PC-9 (cell line): ENCODE measurements at regions not wholly inside any gene's neighbourhood (a gene's known extent, or its start where the extent isn't known, plus 50 kb on each side); places are given as distances from the start of the nearest gene placed in this dataset.

Experiments
- BruUV-seq: library from RNA; stranded (reverse); fragments of 400-500 nt; replicated peaks from 2 replicates; lab custom pipeline; 2021; lab: Mats Ljungman, UMichigan
- CTCF ChIA-PET: fragments of 300-600 bp; sonication (Branson Sonifier 250); formaldehyde crosslinking; loops from one replicate; lab custom pipeline; 2022; ENCODE audit warnings: antibody characterized with exemption; lab: Charles Lee
- POLR2A ChIA-PET: fragments of 300-600 bp; sonication (Branson Sonifier 250); formaldehyde crosslinking; loops from one replicate; lab custom pipeline; 2022; ENCODE audit warnings: antibody characterized with exemption; ENCODE audit not compliant: unreplicated experiment; lab: Charles Lee
- DNase-seq, 2 experiments: peaks; one replicate each; pipeline versions ENCODE4 v3.0.0 to v3.0.0-alpha.2; 2015 to 2022; ENCODE audit warnings: mixed read lengths in 1 of 2
- H2AFZ ChIP-seq: fragments of 200-600 bp; sonication (generic); 2 replicates; pipeline ENCODE4 v1.8.1; 2017; ENCODE audit warnings: antibody characterized with exemption
- H3F3A ChIP-seq: fragments of 200-600 bp; sonication (generic); 2 replicates; pipeline ENCODE4 v1.8.1; 2017; ENCODE audit warnings: antibody characterized with exemption, mild to moderate bottlenecking, low read depth; ENCODE audit not compliant: insufficient read depth
- H3K27ac ChIP-seq: fragments of 200-600 bp; sonication (generic); 2 replicates; pipeline ENCODE4 v1.6.1; 2016; ENCODE audit warnings: mixed run types
- H3K27me3 ChIP-seq: fragments of 200-600 bp; sonication (generic); 2 replicates; pipeline ENCODE4 v1.6.1; 2016; ENCODE audit warnings: low read depth, mixed run types; ENCODE audit not compliant: insufficient read depth
- H3K36me3 ChIP-seq: fragments of 200-600 bp; sonication (generic); 2 replicates; pipeline ENCODE4 v1.6.1; 2016; ENCODE audit warnings: low read depth, mixed run types
- H3K4me1 ChIP-seq: fragments of 200-600 bp; sonication (generic); replicated peaks from 2 replicates; pipeline ENCODE4 v1.6.1; 2016; ENCODE audit warnings: mixed run types; ENCODE audit not compliant: insufficient read depth
- H3K4me2 ChIP-seq: fragments of 200-600 bp; sonication (generic); 2 replicates; pipeline ENCODE4 v1.6.1; 2017; ENCODE audit warnings: mixed run types
- H3K4me3 ChIP-seq: fragments of 200-600 bp; sonication (generic); 2 replicates; pipeline ENCODE4 v1.6.1; 2016; ENCODE audit warnings: mixed run types
- H3K79me2 ChIP-seq: fragments of 200-600 bp; sonication (generic); 2 replicates; pipeline ENCODE4 v1.6.1; 2017; ENCODE audit warnings: low read depth, mixed run types
- H3K9me2 ChIP-seq: fragments of 200-600 bp; sonication (generic); 2 replicates; pipeline ENCODE4 v1.8.1; 2017; ENCODE audit warnings: mild to moderate bottlenecking; ENCODE audit not compliant: insufficient read depth
- H3K9me3 ChIP-seq: fragments of 200-600 bp; sonication (generic); 2 replicates; pipeline ENCODE4 v1.8.1; 2016; ENCODE audit warnings: low read depth; ENCODE audit not compliant: insufficient read depth
- H4K20me1 ChIP-seq: fragments of 200-600 bp; sonication (generic); 2 replicates; pipeline ENCODE4 v1.8.1; 2017; ENCODE audit not compliant: insufficient read depth
- EZH2 ChIP-seq: fragments of 200-600 bp; sonication (generic); IDR thresholded peaks from 2 replicates; pipeline ENCODE4 v1.8.0; 2017; ENCODE audit warnings: antibody characterized with exemption, low read depth
- intact Hi-C: fragments of 100-400 bp; cut with micrococcal nuclease; formaldehyde crosslinking; loops from one replicate; pipeline ENCODE4 v1.10.0; 2022; ENCODE audit not compliant: unreplicated experiment
- TF ChIP-seq, protein P1 (sequence below): fragments of 200-600 bp; sonication (generic); conservative IDR thresholded peaks from 2 replicates; pipeline ENCODE4 v1.6.1; 2017; ENCODE audit warnings: mixed run types, antibody characterized with exemption, mild to moderate bottlenecking, moderate library complexity

DNA sequence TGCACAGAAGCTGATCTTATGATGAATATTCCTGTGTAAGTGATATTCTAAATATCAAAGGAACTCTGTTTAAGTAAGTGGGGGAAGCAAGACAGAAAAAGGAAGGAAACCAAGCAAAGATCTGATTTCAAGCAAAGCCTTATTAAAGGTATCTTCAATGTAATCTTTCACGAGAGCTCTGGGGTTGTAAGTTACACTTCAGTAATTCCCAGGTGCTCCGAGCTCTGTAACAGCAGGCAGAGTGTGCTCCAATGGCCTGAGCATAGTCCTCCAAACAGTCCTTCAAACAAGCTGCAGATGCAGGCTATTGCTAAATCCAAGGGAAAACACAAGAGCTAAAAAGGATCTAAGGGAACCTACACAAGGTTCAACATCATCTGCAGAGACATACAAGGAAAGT, 949.7 kb upstream of the TMPRSS15 start:
- H3K9me3 ChIP-seq = no peaks in the 10 kb centered on the region
- no TSS peak for BruUV-seq
- ChIA-PET CTCF (no interaction called here), POLR2A (no interaction called here)
- H3F3A ChIP-seq = no peaks in the 10 kb centered on the region
- no peaks in the 10 kb centered on the region for H3K79me2 ChIP-seq
- H3K9me2 ChIP-seq = no peaks in the 10 kb centered on the region
- no peaks in the 10 kb centered on the region for H4K20me1 ChIP-seq
- H3K4me3 ChIP-seq = no peak overlapping the region
- H3K4me2 ChIP-seq = no peak overlapping the region
- H3K36me3 ChIP-seq = no peaks in the 10 kb centered on the region
- DNase-seq = no peak
- H3K27me3 ChIP-seq = no peaks in the 10 kb centered on the region
- no peaks in the 10 kb centered on the region for H3K4me1 ChIP-seq
- intact Hi-C loops = no loop called here
- no peak overlapping the region for H2AFZ ChIP-seq
- TF ChIP-seq EZH2 = no peak
- TF ChIP-seq, protein P1, sequence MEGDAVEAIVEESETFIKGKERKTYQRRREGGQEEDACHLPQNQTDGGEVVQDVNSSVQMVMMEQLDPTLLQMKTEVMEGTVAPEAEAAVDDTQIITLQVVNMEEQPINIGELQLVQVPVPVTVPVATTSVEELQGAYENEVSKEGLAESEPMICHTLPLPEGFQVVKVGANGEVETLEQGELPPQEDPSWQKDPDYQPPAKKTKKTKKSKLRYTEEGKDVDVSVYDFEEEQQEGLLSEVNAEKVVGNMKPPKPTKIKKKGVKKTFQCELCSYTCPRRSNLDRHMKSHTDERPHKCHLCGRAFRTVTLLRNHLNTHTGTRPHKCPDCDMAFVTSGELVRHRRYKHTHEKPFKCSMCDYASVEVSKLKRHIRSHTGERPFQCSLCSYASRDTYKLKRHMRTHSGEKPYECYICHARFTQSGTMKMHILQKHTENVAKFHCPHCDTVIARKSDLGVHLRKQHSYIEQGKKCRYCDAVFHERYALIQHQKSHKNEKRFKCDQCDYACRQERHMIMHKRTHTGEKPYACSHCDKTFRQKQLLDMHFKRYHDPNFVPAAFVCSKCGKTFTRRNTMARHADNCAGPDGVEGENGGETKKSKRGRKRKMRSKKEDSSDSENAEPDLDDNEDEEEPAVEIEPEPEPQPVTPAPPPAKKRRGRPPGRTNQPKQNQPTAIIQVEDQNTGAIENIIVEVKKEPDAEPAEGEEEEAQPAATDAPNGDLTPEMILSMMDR = no peak
- no peak overlapping the region for H3K27ac ChIP-seq

DNA sequence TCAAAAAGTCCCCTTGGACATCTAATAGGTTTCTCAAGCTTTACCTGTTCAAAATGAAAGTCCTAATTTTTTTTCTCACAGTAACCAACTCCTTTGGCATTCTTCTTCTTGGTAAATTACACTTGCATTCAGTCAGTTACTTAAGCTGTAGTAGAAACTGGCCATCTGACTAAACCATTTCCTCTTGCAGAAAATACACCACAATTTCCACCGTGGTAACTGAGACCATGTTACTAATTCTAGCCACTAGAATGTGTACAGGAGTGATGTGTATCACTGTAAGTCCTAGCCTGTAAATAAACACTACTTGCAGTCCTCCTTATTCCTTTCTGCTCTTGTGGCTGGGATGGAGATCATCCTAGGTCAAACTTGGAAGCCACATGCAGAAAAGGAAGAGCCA, 965.4 kb upstream of the TMPRSS15 start:
- ChIA-PET POLR2A (no interaction called here), CTCF (no interaction called here)
- no peak for TF ChIP-seq EZH2
- no peak overlapping the region for H2AFZ ChIP-seq
- H3K36me3 ChIP-seq = no peaks in the 10 kb centered on the region
- intact Hi-C loops = no loop called here
- H3K9me2 ChIP-seq = no peaks in the 10 kb centered on the region
- no peaks in the 10 kb centered on the region for H3K9me3 ChIP-seq
- H3K4me1 ChIP-seq = no peaks in the 10 kb centered on the region
- H4K20me1 ChIP-seq = peaks cover 2% of the 10 kb centered on the region; the same call in 1 of the 2 replicates
- BruUV-seq = no TSS peak
- H3K4me2 ChIP-seq = no peak overlapping the region
- no peaks in the 10 kb centered on the region for H3K27me3 ChIP-seq
- H3K79me2 ChIP-seq = no peaks in the 10 kb centered on the region
- no peak overlapping the region for H3K27ac ChIP-seq
- no peaks in the 10 kb centered on the region for H3F3A ChIP-seq
- H3K4me3 ChIP-seq = no peak overlapping the region
- no peak for DNase-seq

DNA sequence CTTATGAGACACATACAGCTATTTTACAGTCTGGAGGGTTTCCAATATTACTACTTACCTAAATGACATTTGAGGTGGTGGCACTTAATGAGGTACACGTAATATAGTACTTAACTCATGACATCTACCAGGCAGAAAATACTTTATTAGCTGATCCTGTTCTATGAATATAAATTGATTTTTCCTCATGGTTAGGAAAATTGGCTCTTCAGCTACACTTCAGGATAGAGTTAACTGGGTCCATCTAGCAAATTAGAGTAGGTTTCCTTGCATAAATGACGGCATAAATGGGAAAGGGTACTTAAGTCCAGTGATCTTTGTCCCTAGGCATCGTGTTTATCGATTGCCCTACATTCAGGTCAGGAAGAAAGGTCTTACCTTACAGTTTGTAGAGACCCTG, 988.8 kb upstream of the TMPRSS15 start:
- POLR2A ChIA-PET = no interaction called here
- BruUV-seq = no TSS peak
- intact Hi-C loops = no loop called here
- Histone ChIP-seq H2AFZ (no peak overlapping the region), H3K79me2 (no peaks in the 10 kb centered on the region), H3K4me2 (no peak overlapping the region), H3K36me3 (no peaks in the 10 kb centered on the region), H3K9me3 (no peaks in the 10 kb centered on the region), H3K27ac (no peak overlapping the region), H3K4me1 (no peaks in the 10 kb centered on the region), H3K27me3 (no peaks in the 10 kb centered on the region), H3F3A (no peaks in the 10 kb centered on the region), H3K4me3 (no peak overlapping the region), H4K20me1 (no peaks in the 10 kb centered on the region), H3K9me2 (no peaks in the 10 kb centered on the region)
- CTCF ChIA-PET = no interaction called here
- no peak for TF ChIP-seq EZH2
- TF ChIP-seq, protein P1 = no peak
- no peak for DNase-seq

DNA sequence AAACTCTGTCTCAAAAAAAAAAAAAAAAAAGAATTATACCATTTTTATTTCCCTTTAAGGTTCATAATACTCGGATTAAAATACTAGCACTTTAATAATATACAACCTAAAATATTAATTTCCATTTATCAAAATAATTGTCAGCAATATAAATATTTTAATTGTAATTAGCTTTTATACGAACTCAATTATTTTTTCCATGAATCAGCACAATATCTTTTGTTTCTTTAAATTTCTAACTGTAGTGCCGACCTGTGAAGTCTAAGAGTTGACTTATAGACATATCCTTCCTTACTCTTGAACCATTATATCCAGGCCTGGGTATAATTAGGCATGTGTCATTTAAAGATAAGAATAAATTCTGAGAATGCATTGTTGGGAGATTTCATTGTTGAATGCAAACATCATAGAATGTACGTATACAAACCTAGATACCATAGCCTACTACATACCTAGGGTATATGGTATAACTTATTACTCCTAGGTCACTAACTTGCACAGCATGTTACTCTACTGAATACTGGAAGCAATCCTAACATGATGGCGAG, 996.7 kb upstream of the TMPRSS15 start:
- H3K79me2 ChIP-seq = no peaks in the 10 kb centered on the region
- H3K36me3 ChIP-seq = no peaks in the 10 kb centered on the region
- intact Hi-C loops = no loop called here
- no peaks in the 10 kb centered on the region for H3K9me3 ChIP-seq
- no peak for DNase-seq
- no peak overlapping the region for H3K27ac ChIP-seq
- no peak overlapping the region for H2AFZ ChIP-seq
- H3K9me2 ChIP-seq = no peaks in the 10 kb centered on the region
- no peak overlapping the region for H3K4me2 ChIP-seq
- no peaks in the 10 kb centered on the region for H3K4me1 ChIP-seq
- TF ChIP-seq EZH2 = no peak
- TF ChIP-seq, protein P1 = no peak
- POLR2A ChIA-PET = no interaction called here
- H3K27me3 ChIP-seq = no peaks in the 10 kb centered on the region
- no peaks in the 10 kb centered on the region for H3F3A ChIP-seq
- CTCF ChIA-PET = no interaction called here
- BruUV-seq = no TSS peak
- no peaks in the 10 kb centered on the region for H4K20me1 ChIP-seq
- no peak overlapping the region for H3K4me3 ChIP-seq
